ENCODE measurements at regions not wholly inside any gene's neighbourhood (a gene's known extent, or its start where the extent isn't known, plus 50 kb on each side); places are given as distances from the start of the nearest gene placed in this dataset.

- TF ChIP-seq CTCF (IDR thresholded peaks at IDR 0.05; ENCODE audit: low read length): no peak
- no peak for TF ChIP-seq EZH2 (optimal IDR thresholded peaks at IDR 0.05; ENCODE audit: low read depth, low read length)
These were observed 407.1 kb upstream of the CFAP20DC start for GRCh38 chr3:59456852-59457485.

Measured in MM.1S (cell line).